K562 (cell line): ENCODE measurements at regions not wholly inside any gene's neighbourhood (a gene's known extent, or its start where the extent isn't known, plus 50 kb on each side); places are given as distances from the start of the nearest gene placed in this dataset.

Experiments
- E4F1 ChIP-seq: fragments of 250-450 bp; sonication (Bioruptor Pico); IDR thresholded peaks from 2 replicates; pipeline ENCODE4 v1.5.0; 2021; ENCODE audit warnings: mild to moderate bottlenecking, borderline replicate concordance
- EHMT2 ChIP-seq: fragments of 450-650 bp; IDR thresholded peaks from 2 replicates; pipeline ENCODE4 v1.6.1; 2018; ENCODE audit warnings: antibody characterized with exemption
- GABPB1 ChIP-seq: sonication (generic); formaldehyde crosslinking; IDR thresholded peaks from 2 replicates; pipeline ENCODE4 v1.8.0; 2022; ENCODE audit warnings: mild to moderate bottlenecking, missing genetic modification reagents
- HDAC6 ChIP-seq: IDR thresholded peaks from 2 replicates; pipeline ENCODE4 v1.6.1; 2012; ENCODE audit warnings: low read depth, mild to moderate bottlenecking, control low read depth, inconsistent platforms, low read length, moderate library complexity
- KAT8 ChIP-seq: fragments of 450-650 bp; IDR thresholded peaks from 2 replicates; pipeline ENCODE4 v1.6.1; 2016; ENCODE audit warnings: low read depth, mild to moderate bottlenecking
- NBN ChIP-seq: fragments of 450-650 bp; IDR thresholded peaks from 2 replicates; pipeline ENCODE4 v1.6.1; 2016; ENCODE audit warnings: low read depth, mild to moderate bottlenecking
- NFE2L1 ChIP-seq: fragments of 450-650 bp; IDR thresholded peaks from 2 replicates; pipeline ENCODE4 v1.6.1; 2016; ENCODE audit warnings: missing genetic modification characterization, low read depth, mild to moderate bottlenecking, missing compliant biosample characterization, moderate library complexity, borderline replicate concordance
- RBBP5 ChIP-seq: fragments of 200-600 bp; sonication (generic); IDR thresholded peaks from 2 replicates; pipeline ENCODE4 v1.6.1; 2012; ENCODE audit warnings: borderline replicate concordance, mild to moderate bottlenecking, low read length, control low read depth, inconsistent platforms; ENCODE audit not compliant: insufficient read depth, poor library complexity, severe bottlenecking
- SMAD2 ChIP-seq: fragments of 150-350 bp; IDR thresholded peaks from 2 replicates; pipeline ENCODE4 v1.6.1; 2014; ENCODE audit warnings: low read depth, mild to moderate bottlenecking, low read length
- ZNF165 ChIP-seq: fragments of 250-450 bp; sonication (Bioruptor Pico); IDR thresholded peaks from 2 replicates; pipeline ENCODE4 v1.4.0; 2020; ENCODE audit warnings: borderline replicate concordance
- ZNF224 ChIP-seq: sonication (generic); formaldehyde crosslinking; IDR thresholded peaks from 2 replicates; pipeline ENCODE4 v1.8.0; 2022; ENCODE audit warnings: mild to moderate bottlenecking, missing genetic modification reagents
- ZNF830 ChIP-seq: fragments of 250-450 bp; sonication (Bioruptor Pico); IDR thresholded peaks from 2 replicates; pipeline ENCODE4 v1.5.0; 2021; ENCODE audit warnings: mild to moderate bottlenecking

DNA sequence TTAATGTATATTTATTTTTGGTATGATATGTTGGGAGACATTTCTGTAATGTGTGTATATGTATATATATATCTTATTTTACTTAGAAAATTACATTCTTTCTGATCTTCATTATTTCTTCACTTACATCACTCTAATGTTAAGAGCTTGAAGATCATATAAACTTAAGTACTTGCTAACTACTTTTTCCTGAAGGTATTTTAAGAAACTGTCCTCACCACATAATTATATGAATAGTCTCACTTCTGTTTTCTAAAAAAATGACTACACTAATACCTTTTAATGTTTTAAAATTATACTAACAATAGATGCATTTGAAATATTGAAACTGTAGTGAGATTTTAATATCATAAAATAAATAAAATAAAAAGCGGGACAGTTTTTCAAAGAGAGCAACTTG is 377.1 kb downstream of the LRRIQ3 start (continued):
- TF ChIP-seq NFE2L1 (tag): no peak
- no peak for TF ChIP-seq NBN
- no peak for TF ChIP-seq GABPB1
- no peak for TF ChIP-seq EHMT2
- no peak for TF ChIP-seq E4F1 (CRISPR knock-in tag)
- TF ChIP-seq KAT8: no peak
- no peak for TF ChIP-seq ZNF224 (CRISPR knock-in tag)
- TF ChIP-seq ZNF830 (CRISPR knock-in tag): no peak
- TF ChIP-seq ZNF165 (CRISPR knock-in tag): no peak
- TF ChIP-seq SMAD2: no peak
- TF ChIP-seq HDAC6: no peak
- no peak for TF ChIP-seq RBBP5
- TF ChIP-seq, all 486 proteins: peak for 0
